ENCODE measurements at regions not wholly inside any gene's neighbourhood (a gene's known extent, or its start where the extent isn't known, plus 50 kb on each side); places are given as distances from the start of the nearest gene placed in this dataset.

GRCh38 chr7:79933144-79933543 lies 201.5 kb upstream of the GNAI1 start:
- no peak for TF ChIP-seq CTCF (IDR thresholded peaks at IDR 0.05; ENCODE audit: low read depth, low read length, poor library complexity, severe bottlenecking)
- no peak for TF ChIP-seq EZH2phosphoT487 (IDR thresholded peaks at IDR 0.05; ENCODE audit: borderline replicate concordance, low read length)
